ENCODE measurements at regions not wholly inside any gene's neighbourhood (a gene's known extent, or its start where the extent isn't known, plus 50 kb on each side); places are given as distances from the start of the nearest gene placed in this dataset.

GRCh38 chr7:94109556-94109955 lies 105.4 kb upstream of the BET1 start (continued):
- TF ChIP-seq TAF1 (IDR thresholded peaks at IDR 0.05; ENCODE audit: low read depth, low read length): no peak
- no peak for TF ChIP-seq MAFK (IDR thresholded peaks at IDR 0.05; ENCODE audit: low read depth, low read length)
- no peak for TF ChIP-seq KDM1A (IDR thresholded peaks at IDR 0.05; ENCODE audit: borderline replicate concordance, low read length)
- TF ChIP-seq RNF2 (IDR thresholded peaks at IDR 0.05; ENCODE audit: borderline replicate concordance, low read depth, low read length, missing control alignments, poor library complexity, severe bottlenecking): no peak
- TF ChIP-seq SAP30 (IDR thresholded peaks at IDR 0.05; ENCODE audit: insufficient read depth, insufficient replicate concordance, low read length): no peak

Measured in H1 (cell line).